Keratinocyte (primary cell): ENCODE measurements at regions not wholly inside any gene's neighbourhood (a gene's known extent, or its start where the extent isn't known, plus 50 kb on each side); places are given as distances from the start of the nearest gene placed in this dataset.

Source experiments
- DNase-seq: peaks from one replicate; pipeline ENCODE4 v3.0.0-alpha.2; 2011; ENCODE audit warnings: low read depth, missing footprints, low spot score
- FAIRE-seq: peaks from 2 replicates; lab custom pipeline; 2011; peaks lifted over from hg19 to GRCh38; lab: Jason Lieb, UNC
- H2AFZ ChIP-seq: 2 replicates; pipeline ENCODE4 v1.6.0; 2012; ENCODE audit warnings: low read length, control low read depth, inconsistent platforms; ENCODE audit not compliant: control insufficient read depth
- H3K27ac ChIP-seq: 2 replicates; pipeline ENCODE4 v1.5.1; 2011; ENCODE audit warnings: low read length; ENCODE audit not compliant: control insufficient read depth, insufficient read depth
- H3K27me3 ChIP-seq: 3 replicates; pipeline ENCODE4 v1.6.0; 2011; ENCODE audit warnings: low read length; ENCODE audit not compliant: control insufficient read depth, insufficient read depth; ENCODE audit errors: extremely low read depth
- H3K36me3 ChIP-seq, 2 experiments: 2 replicates in 1 of 2; 3 replicates in 1 of 2; pipeline ENCODE4 v1.5.1; 2011; ENCODE audit warnings: low read length in 2 of 2, mild to moderate bottlenecking in 1 of 2; ENCODE audit not compliant: control insufficient read depth in 2 of 2, insufficient read depth in 2 of 2; ENCODE audit errors: extremely low read depth in 1 of 2
- H3K4me1 ChIP-seq: 3 replicates; pipeline ENCODE4 v1.5.1; 2011; ENCODE audit warnings: low read length; ENCODE audit not compliant: control insufficient read depth, insufficient read depth; ENCODE audit errors: extremely low read depth
- H3K4me2 ChIP-seq: 3 replicates; pipeline ENCODE4 v1.6.0; 2011; ENCODE audit warnings: low read depth, low read length; ENCODE audit not compliant: control insufficient read depth, insufficient read depth; ENCODE audit errors: extremely low read depth
- H3K4me3 ChIP-seq, 3 experiments: fragments of 200-600 bp in 1 of 3; sonication (generic) in 1 of 3; 2 replicates in 2 of 3; 3 replicates in 1 of 3; pipeline ENCODE4 v1.5.1; 2011 to 2016; ENCODE audit warnings: low read length in 3 of 3, mild to moderate bottlenecking in 3 of 3, control low read depth in 2 of 3, inconsistent platforms in 1 of 3, low read depth in 1 of 3, mixed read lengths in 1 of 3, mixed run types in 1 of 3, moderate library complexity in 1 of 3; ENCODE audit not compliant: control insufficient read depth in 2 of 3, insufficient read depth in 2 of 3; ENCODE audit errors: extremely low read depth in 1 of 3
- H3K79me2 ChIP-seq: 2 replicates; pipeline ENCODE4 v1.6.0; 2012; ENCODE audit warnings: low read length; ENCODE audit not compliant: control insufficient read depth, insufficient read depth
- H3K9ac ChIP-seq: 3 replicates; pipeline ENCODE4 v1.6.0; 2011; ENCODE audit warnings: low read length; ENCODE audit not compliant: control insufficient read depth, insufficient read depth; ENCODE audit errors: extremely low read depth
- H3K9me1 ChIP-seq: 3 replicates; pipeline ENCODE4 v1.6.0; 2011; ENCODE audit warnings: low read length; ENCODE audit not compliant: control insufficient read depth, insufficient read depth; ENCODE audit errors: extremely low read depth
- H3K9me3 ChIP-seq: 2 replicates; pipeline ENCODE4 v1.5.1; 2012; ENCODE audit warnings: low read depth, low read length; ENCODE audit not compliant: control insufficient read depth
- H4K20me1 ChIP-seq: 3 replicates; pipeline ENCODE4 v1.6.0; 2011; ENCODE audit warnings: low read length; ENCODE audit not compliant: control insufficient read depth, insufficient read depth; ENCODE audit errors: extremely low read depth
- CTCF ChIP-seq, 3 experiments: IDR thresholded peaks in 1 of 3; conservative IDR thresholded peaks in 1 of 3; optimal IDR thresholded peaks in 1 of 3; 2 replicates in 2 of 3; 3 replicates in 1 of 3; pipeline versions ENCODE3 to v1.5.1; 2011; ENCODE audit warnings: low read length in 3 of 3, mild to moderate bottlenecking in 3 of 3, moderate library complexity in 2 of 3, control low read depth in 1 of 3, inconsistent platforms in 1 of 3; ENCODE audit not compliant: insufficient read depth in 2 of 3; ENCODE audit errors: extremely low read depth in 1 of 3
- EZH2 ChIP-seq: IDR thresholded peaks from one replicate; pipeline ENCODE4 v1.6.1; 2012; ENCODE audit warnings: inconsistent platforms, mild to moderate bottlenecking, low read length, moderate library complexity
- dilution Hi-C: fragments of 300-500 bp; cut with MboI; formaldehyde crosslinking; loops from one replicate; pipeline ENCODE4 v1.7.0; 2020; ENCODE audit warnings: low sequenced_read_pairs; ENCODE audit not compliant: extremely low pct_ligation_motif_present

- Histone ChIP-seq H3K4me2 (no peak overlapping the region), H3K9me1 (no peaks in the 10 kb centered on the region), H4K20me1 (no peaks in the 10 kb centered on the region), H2AFZ (no peak overlapping the region), H3K9ac (no peak overlapping the region), H3K4me1 (no peaks in the 10 kb centered on the region), H3K27ac (no peak overlapping the region), H3K9me3 (no peaks in the 10 kb centered on the region), H3K36me3 (no peaks in the 10 kb centered on the region), H3K4me3 (no peak overlapping the region), H3K27me3 (no peaks in the 10 kb centered on the region), H3K79me2 (no peaks in the 10 kb centered on the region)
- dilution Hi-C loops: no loop called here
- TF ChIP-seq CTCF (optimal IDR thresholded peaks at IDR 0.05 in 1 of 3, IDR thresholded peaks at IDR 0.05 in 1 of 3, conservative IDR thresholded peaks at IDR 0.05 in 1 of 3; ENCODE audit: extremely low read depth in 1 of 3, insufficient read depth in 2 of 3, low read length in 3 of 3) (no peak), EZH2 (no peak)
- FAIRE-seq (no peak), DNase-seq (no peak)
These were observed 300.1 kb upstream of the SASH1 start for GRCh38 chr6:148042536-148042935.

GRCh38 chr6:148044261-148044751 lies 298.3 kb upstream of the SASH1 start:
- Histone ChIP-seq H3K9me3 (no peaks in the 10 kb centered on the region), H3K4me1 (no peaks in the 10 kb centered on the region), H3K9ac (no peak overlapping the region), H3K27ac (no peak overlapping the region), H3K27me3 (no peaks in the 10 kb centered on the region), H3K4me3 (no peak overlapping the region), H3K79me2 (no peaks in the 10 kb centered on the region), H3K9me1 (no peaks in the 10 kb centered on the region), H4K20me1 (no peaks in the 10 kb centered on the region), H3K36me3 (no peaks in the 10 kb centered on the region), H2AFZ (no peak overlapping the region), H3K4me2 (no peak overlapping the region)
- DNase-seq (no peak), FAIRE-seq (no peak)
- TF ChIP-seq EZH2: no peak
- TF ChIP-seq CTCF (optimal IDR thresholded peaks at IDR 0.05 in 1 of 3, IDR thresholded peaks at IDR 0.05 in 1 of 3, conservative IDR thresholded peaks at IDR 0.05 in 1 of 3; ENCODE audit: extremely low read depth in 1 of 3, insufficient read depth in 2 of 3, low read length in 3 of 3): no peak
- dilution Hi-C loops: no loop called here
